GM12872 (cell line): ENCODE measurements at regions not wholly inside any gene's neighbourhood (a gene's known extent, or its start where the extent isn't known, plus 50 kb on each side); places are given as distances from the start of the nearest gene placed in this dataset.

Source experiments
- CTCF ChIP-seq: IDR thresholded peaks from 3 replicates; pipeline ENCODE4 v1.5.1; 2011; ENCODE audit warnings: low read depth, mild to moderate bottlenecking, low read length, moderate library complexity; ENCODE audit not compliant: insufficient read depth

- TF ChIP-seq CTCF = no peak
Measured at GRCh38 chr5:138643040-138643791, 68.0 kb upstream of the HSPA9 start.

GRCh38 chr5:138641547-138642298, 66.5 kb upstream of the HSPA9 start:
- TF ChIP-seq CTCF = peak; percentile 79

GRCh38 chr5:138640646-138641254, 65.5 kb upstream of the HSPA9 start:
- TF ChIP-seq CTCF = no peak

- no peak for TF ChIP-seq CTCF
Measured at GRCh38 chr5:138640138-138640537, 64.9 kb upstream of the HSPA9 start.

- TF ChIP-seq CTCF = no peak
Measured at GRCh38 chr5:138639326-138639725, 64.1 kb upstream of the HSPA9 start.

- no peak for TF ChIP-seq CTCF
Measured at GRCh38 chr5:138637256-138637655, 62.1 kb upstream of the HSPA9 start.

- no peak for TF ChIP-seq CTCF
Measured at GRCh38 chr5:138636398-138636944, 61.3 kb upstream of the HSPA9 start.
